ENCODE measurements at regions not wholly inside any gene's neighbourhood (a gene's known extent, or its start where the extent isn't known, plus 50 kb on each side); places are given as distances from the start of the nearest gene placed in this dataset.

DNA sequence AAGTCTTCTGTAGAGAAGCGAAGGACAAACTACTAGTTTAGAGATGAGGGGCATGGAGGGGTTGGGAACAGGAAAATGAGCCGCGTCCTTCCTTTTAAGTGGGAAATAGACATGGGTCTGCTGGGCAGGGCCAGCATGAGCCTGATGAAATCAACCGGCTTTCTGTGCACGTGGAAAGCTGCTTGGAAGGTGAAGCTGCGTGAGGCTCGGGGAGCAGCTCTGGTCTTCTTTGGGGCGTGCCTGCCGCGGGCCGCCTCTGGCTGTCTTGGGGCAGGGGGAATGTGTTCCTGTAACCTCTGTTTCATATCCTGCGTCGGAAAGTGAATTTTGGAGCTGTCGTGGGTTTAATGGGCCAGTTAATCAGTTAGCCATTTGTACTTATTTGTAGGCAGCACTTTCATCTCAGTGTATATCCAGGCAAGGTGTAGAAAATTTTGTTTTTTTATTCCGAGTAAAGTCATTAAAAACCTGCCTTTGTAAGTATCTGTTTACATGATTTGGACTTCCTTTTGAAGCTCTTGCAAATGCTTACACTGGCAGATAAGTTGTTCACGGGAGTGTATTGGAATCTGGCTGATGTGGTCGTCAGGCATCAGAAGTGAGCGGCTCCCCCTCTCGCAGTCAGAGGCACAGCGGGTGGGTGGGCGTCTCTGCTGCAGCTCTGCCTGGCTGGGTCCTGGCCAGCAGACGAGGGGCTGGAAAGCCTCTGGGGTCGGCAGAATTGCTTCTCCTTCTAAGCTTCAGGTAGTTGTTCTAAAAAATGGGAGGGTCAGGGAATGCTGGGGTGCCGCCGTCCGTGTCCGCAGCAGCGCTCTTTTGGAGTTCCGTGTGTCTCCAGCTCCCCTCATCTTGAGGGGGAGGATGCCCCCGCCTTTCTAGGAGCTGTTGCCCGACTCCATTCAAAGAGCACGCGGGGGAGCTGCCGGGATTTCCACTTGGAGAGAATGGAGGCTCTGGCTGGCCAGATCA lies 70.5 kb upstream of the HGFAC start:
- no peak for TF ChIP-seq GABPA (IDR thresholded peaks at IDR 0.05; ENCODE audit: low read depth)
- TF ChIP-seq POLR2AphosphoS5 (IDR thresholded peaks at IDR 0.05; ENCODE audit: low read depth): no peak
- TF ChIP-seq, protein P1, sequence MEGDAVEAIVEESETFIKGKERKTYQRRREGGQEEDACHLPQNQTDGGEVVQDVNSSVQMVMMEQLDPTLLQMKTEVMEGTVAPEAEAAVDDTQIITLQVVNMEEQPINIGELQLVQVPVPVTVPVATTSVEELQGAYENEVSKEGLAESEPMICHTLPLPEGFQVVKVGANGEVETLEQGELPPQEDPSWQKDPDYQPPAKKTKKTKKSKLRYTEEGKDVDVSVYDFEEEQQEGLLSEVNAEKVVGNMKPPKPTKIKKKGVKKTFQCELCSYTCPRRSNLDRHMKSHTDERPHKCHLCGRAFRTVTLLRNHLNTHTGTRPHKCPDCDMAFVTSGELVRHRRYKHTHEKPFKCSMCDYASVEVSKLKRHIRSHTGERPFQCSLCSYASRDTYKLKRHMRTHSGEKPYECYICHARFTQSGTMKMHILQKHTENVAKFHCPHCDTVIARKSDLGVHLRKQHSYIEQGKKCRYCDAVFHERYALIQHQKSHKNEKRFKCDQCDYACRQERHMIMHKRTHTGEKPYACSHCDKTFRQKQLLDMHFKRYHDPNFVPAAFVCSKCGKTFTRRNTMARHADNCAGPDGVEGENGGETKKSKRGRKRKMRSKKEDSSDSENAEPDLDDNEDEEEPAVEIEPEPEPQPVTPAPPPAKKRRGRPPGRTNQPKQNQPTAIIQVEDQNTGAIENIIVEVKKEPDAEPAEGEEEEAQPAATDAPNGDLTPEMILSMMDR (IDR thresholded peaks at IDR 0.05; ENCODE audit: insufficient read depth, low read length): no peak
- TF ChIP-seq, protein P2, sequence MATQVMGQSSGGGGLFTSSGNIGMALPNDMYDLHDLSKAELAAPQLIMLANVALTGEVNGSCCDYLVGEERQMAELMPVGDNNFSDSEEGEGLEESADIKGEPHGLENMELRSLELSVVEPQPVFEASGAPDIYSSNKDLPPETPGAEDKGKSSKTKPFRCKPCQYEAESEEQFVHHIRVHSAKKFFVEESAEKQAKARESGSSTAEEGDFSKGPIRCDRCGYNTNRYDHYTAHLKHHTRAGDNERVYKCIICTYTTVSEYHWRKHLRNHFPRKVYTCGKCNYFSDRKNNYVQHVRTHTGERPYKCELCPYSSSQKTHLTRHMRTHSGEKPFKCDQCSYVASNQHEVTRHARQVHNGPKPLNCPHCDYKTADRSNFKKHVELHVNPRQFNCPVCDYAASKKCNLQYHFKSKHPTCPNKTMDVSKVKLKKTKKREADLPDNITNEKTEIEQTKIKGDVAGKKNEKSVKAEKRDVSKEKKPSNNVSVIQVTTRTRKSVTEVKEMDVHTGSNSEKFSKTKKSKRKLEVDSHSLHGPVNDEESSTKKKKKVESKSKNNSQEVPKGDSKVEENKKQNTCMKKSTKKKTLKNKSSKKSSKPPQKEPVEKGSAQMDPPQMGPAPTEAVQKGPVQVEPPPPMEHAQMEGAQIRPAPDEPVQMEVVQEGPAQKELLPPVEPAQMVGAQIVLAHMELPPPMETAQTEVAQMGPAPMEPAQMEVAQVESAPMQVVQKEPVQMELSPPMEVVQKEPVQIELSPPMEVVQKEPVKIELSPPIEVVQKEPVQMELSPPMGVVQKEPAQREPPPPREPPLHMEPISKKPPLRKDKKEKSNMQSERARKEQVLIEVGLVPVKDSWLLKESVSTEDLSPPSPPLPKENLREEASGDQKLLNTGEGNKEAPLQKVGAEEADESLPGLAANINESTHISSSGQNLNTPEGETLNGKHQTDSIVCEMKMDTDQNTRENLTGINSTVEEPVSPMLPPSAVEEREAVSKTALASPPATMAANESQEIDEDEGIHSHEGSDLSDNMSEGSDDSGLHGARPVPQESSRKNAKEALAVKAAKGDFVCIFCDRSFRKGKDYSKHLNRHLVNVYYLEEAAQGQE (IDR thresholded peaks at IDR 0.05; ENCODE audit: insufficient replicate concordance, low read depth): no peak
- TF ChIP-seq SPI1 (IDR thresholded peaks at IDR 0.05; ENCODE audit: borderline replicate concordance, low read depth): no peak

Measured in HL-60 (cell line).